ENCODE measurements at regions not wholly inside any gene's neighbourhood (a gene's known extent, or its start where the extent isn't known, plus 50 kb on each side); places are given as distances from the start of the nearest gene placed in this dataset.

DNA sequence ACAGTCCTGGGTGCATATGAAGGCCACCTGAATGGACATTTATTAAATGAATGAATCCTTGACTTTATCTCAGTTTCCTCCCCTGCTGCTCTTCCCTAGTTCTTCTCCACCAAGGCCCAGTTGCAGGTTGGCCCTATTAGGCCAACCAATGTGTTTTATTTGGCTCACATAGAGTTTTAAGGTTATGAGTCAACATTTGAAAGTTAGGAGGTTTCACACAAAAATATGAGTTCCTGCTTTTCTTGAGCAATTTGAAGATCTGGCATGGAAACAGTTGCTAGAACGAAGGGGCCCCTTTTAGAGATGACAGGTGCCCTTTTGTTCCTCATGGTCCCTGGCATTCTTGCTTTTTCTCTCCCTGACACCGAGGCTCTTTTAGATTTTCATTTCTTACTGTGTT, 83.0 kb upstream of the PDZRN3 start:
- H3K27ac ChIP-seq (ENCODE audit: low read depth in 2 of 2, low read length in 1 of 2) = no peak overlapping the region
- ChIA-PET CTCF (interaction anchor here (1.8 kb wide), 1 partner anchor 26 kb away, joined by 3 read pairs; no protein-coding TSS in a partner anchor), POLR2A (no interaction called here)
- peaks cover 5% of the 10 kb centered on the region for H3F3A ChIP-seq (replicated peaks; ENCODE audit: insufficient read depth)
- no peaks in the 10 kb centered on the region for H4K20me1 ChIP-seq (ENCODE audit: insufficient read depth)
- H3K36me3 ChIP-seq (replicated peaks in 1 of 2; ENCODE audit: control insufficient read depth in 1 of 2, insufficient read depth in 2 of 2, low read length in 1 of 2) = no peaks in the 10 kb centered on the region
- H3K4me3 ChIP-seq (ENCODE audit: low read depth in 2 of 2, low read length in 1 of 2) = no peak overlapping the region
- H3K27me3 ChIP-seq (ENCODE audit: insufficient read depth) = no peaks in the 10 kb centered on the region
- no peak for TF ChIP-seq TAF1 (IDR thresholded peaks at IDR 0.05; ENCODE audit: borderline replicate concordance, low read depth, low read length)
- TF ChIP-seq RFX5 (IDR thresholded peaks at IDR 0.05; ENCODE audit: low read length) = no peak
- TF ChIP-seq GATA2 (CRISPR knock-in tag; IDR thresholded peaks at IDR 0.05) = no peak
- TF ChIP-seq NRF1 (IDR thresholded peaks at IDR 0.05; ENCODE audit: low read depth, low read length) = no peak
- TF ChIP-seq FOSL2 (IDR thresholded peaks at IDR 0.05; ENCODE audit: borderline replicate concordance, low read depth) = no peak
- TF ChIP-seq, protein P1, sequence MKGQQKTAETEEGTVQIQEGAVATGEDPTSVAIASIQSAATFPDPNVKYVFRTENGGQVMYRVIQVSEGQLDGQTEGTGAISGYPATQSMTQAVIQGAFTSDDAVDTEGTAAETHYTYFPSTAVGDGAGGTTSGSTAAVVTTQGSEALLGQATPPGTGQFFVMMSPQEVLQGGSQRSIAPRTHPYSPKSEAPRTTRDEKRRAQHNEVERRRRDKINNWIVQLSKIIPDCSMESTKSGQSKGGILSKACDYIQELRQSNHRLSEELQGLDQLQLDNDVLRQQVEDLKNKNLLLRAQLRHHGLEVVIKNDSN (IDR thresholded peaks at IDR 0.05; ENCODE audit: borderline replicate concordance, low read depth) = no peak
- TF ChIP-seq FOXM1 (IDR thresholded peaks at IDR 0.05; ENCODE audit: low read depth) = no peak
- no peak for TF ChIP-seq RCOR1 (IDR thresholded peaks at IDR 0.05; ENCODE audit: low read length)
- TF ChIP-seq, protein P2, sequence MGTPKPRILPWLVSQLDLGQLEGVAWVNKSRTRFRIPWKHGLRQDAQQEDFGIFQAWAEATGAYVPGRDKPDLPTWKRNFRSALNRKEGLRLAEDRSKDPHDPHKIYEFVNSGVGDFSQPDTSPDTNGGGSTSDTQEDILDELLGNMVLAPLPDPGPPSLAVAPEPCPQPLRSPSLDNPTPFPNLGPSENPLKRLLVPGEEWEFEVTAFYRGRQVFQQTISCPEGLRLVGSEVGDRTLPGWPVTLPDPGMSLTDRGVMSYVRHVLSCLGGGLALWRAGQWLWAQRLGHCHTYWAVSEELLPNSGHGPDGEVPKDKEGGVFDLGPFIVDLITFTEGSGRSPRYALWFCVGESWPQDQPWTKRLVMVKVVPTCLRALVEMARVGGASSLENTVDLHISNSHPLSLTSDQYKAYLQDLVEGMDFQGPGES (IDR thresholded peaks at IDR 0.05; ENCODE audit: low read depth, low read length) = no peak
- TF ChIP-seq POLR2AphosphoS5 (IDR thresholded peaks at IDR 0.05; ENCODE audit: low read depth, low read length) = no peak
- TF ChIP-seq, protein P3, sequence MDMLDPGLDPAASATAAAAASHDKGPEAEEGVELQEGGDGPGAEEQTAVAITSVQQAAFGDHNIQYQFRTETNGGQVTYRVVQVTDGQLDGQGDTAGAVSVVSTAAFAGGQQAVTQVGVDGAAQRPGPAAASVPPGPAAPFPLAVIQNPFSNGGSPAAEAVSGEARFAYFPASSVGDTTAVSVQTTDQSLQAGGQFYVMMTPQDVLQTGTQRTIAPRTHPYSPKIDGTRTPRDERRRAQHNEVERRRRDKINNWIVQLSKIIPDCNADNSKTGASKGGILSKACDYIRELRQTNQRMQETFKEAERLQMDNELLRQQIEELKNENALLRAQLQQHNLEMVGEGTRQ (IDR thresholded peaks at IDR 0.05; ENCODE audit: borderline replicate concordance, low read depth, low read length) = no peak
- no peak for TF ChIP-seq CHD2 (IDR thresholded peaks at IDR 0.05; ENCODE audit: low read length, partially characterized antibody)
- no peak for TF ChIP-seq GABPA (IDR thresholded peaks at IDR 0.05; ENCODE audit: low read depth)
- no peak for TF ChIP-seq NFIC (IDR thresholded peaks at IDR 0.05; ENCODE audit: borderline replicate concordance)
- H3K9ac ChIP-seq = no peak overlapping the region
- WGBS (ENCODE audit: low lambda C conversion rate) = 48% methylated on average over 2 of the region's 2 CpGs
- H3K4me1 ChIP-seq (ENCODE audit: control insufficient read depth in 1 of 2, insufficient read depth in 2 of 2, low read depth in 1 of 2, low read length in 1 of 2) = peaks cover 0 to 10% of the 10 kb centered on the region in 2 experiments; a peak in 1 of 4 replicates
- no peaks in the 10 kb centered on the region for H3K9me3 ChIP-seq
- no peak overlapping the region for H3K4me2 ChIP-seq
- no peak overlapping the region for H2AFZ ChIP-seq (ENCODE audit: low read depth)
- DNase-seq = no peak
- H3K79me2 ChIP-seq (ENCODE audit: insufficient read depth) = no peaks in the 10 kb centered on the region
- no peaks in the 10 kb centered on the region for H3K9me2 ChIP-seq

DNA sequence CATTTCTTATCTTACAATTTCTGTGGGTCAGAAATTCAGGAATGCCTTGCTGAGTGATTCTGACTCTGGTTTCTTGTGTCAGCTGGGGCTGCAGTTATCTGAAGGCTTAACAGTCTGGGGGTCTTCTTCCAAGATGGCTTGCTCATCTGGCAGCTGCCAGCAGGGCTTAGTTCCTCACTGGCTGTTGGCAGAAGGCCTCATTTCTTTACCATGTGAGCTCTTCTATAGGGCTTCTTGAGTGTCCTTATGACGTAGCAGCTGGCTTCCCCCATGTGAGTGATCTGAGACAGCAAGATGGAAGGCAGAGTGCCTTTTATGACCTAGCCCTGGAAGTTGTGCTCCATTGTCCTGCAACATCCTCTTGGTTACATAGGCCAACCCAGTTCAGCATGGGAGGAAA, 82.0 kb upstream of the PDZRN3 start:
- CTCF ChIA-PET = no interaction called here
- no peaks in the 10 kb centered on the region for H4K20me1 ChIP-seq (ENCODE audit: insufficient read depth)
- H3K27me3 ChIP-seq (ENCODE audit: insufficient read depth) = no peaks in the 10 kb centered on the region
- no peaks in the 10 kb centered on the region for H3K79me2 ChIP-seq (ENCODE audit: insufficient read depth)
- peaks cover 5% of the 10 kb centered on the region for H3F3A ChIP-seq (replicated peaks; ENCODE audit: insufficient read depth)
- H3K9me3 ChIP-seq = no peaks in the 10 kb centered on the region
- no peak overlapping the region for H3K4me3 ChIP-seq (ENCODE audit: low read depth in 2 of 2, low read length in 1 of 2)
- H3K27ac ChIP-seq (ENCODE audit: low read depth in 2 of 2, low read length in 1 of 2) = no peak overlapping the region
- no peaks in the 10 kb centered on the region for H3K9me2 ChIP-seq
- peaks cover 0 to 10% of the 10 kb centered on the region in 2 experiments; a peak in 1 of 4 replicates for H3K4me1 ChIP-seq (ENCODE audit: control insufficient read depth in 1 of 2, insufficient read depth in 2 of 2, low read depth in 1 of 2, low read length in 1 of 2)
- POLR2A ChIA-PET = no interaction called here
- H3K4me2 ChIP-seq = no peak overlapping the region
- H3K36me3 ChIP-seq (replicated peaks in 1 of 2; ENCODE audit: control insufficient read depth in 1 of 2, insufficient read depth in 2 of 2, low read length in 1 of 2) = no peaks in the 10 kb centered on the region
- H2AFZ ChIP-seq (ENCODE audit: low read depth) = no peak overlapping the region
- DNase-seq = no peak
- no peak overlapping the region for H3K9ac ChIP-seq
- WGBS (ENCODE audit: low lambda C conversion rate) = no CpG with 5 or more reads among the region's 1 CpG
- TF ChIP-seq EP300 (IDR thresholded peaks at IDR 0.05; ENCODE audit: borderline replicate concordance in 1 of 2, low read depth in 1 of 2, low read length in 1 of 2) = no peak
- no peak for TF ChIP-seq POLR2AphosphoS5 (IDR thresholded peaks at IDR 0.05; ENCODE audit: low read depth, low read length)
- TF ChIP-seq FOSL2 (IDR thresholded peaks at IDR 0.05; ENCODE audit: borderline replicate concordance, low read depth) = no peak
- TF ChIP-seq RXRA (IDR thresholded peaks at IDR 0.05; ENCODE audit: borderline replicate concordance, low read depth) = no peak
- TF ChIP-seq MEF2A (IDR thresholded peaks at IDR 0.05; ENCODE audit: borderline replicate concordance, low read depth) = no peak
- no peak for TF ChIP-seq JUND (IDR thresholded peaks at IDR 0.05)
- TF ChIP-seq, protein P1 (IDR thresholded peaks at IDR 0.05; ENCODE audit: borderline replicate concordance, low read depth) = no peak
- TF ChIP-seq YY1 (IDR thresholded peaks at IDR 0.05; ENCODE audit: low read depth) = no peak
- TF ChIP-seq GABPA (IDR thresholded peaks at IDR 0.05; ENCODE audit: low read depth) = no peak
- TF ChIP-seq, protein P2 (IDR thresholded peaks at IDR 0.05; ENCODE audit: low read depth, low read length) = no peak
- no peak for TF ChIP-seq RFX5 (IDR thresholded peaks at IDR 0.05; ENCODE audit: low read length)
- no peak for TF ChIP-seq TEAD4 (IDR thresholded peaks at IDR 0.05; ENCODE audit: borderline replicate concordance, insufficient read depth)
- TF ChIP-seq SIN3A (IDR thresholded peaks at IDR 0.05; ENCODE audit: borderline replicate concordance, low read depth, low read length) = no peak
- no peak for TF ChIP-seq FOXM1 (IDR thresholded peaks at IDR 0.05; ENCODE audit: low read depth)
- TF ChIP-seq NFIC (IDR thresholded peaks at IDR 0.05; ENCODE audit: borderline replicate concordance) = no peak
- no peak for TF ChIP-seq RCOR1 (IDR thresholded peaks at IDR 0.05; ENCODE audit: low read length)
- no peak for TF ChIP-seq RAD21 (IDR thresholded peaks at IDR 0.05; ENCODE audit: low read length)
